SK-N-SH (cell line): ENCODE measurements at regions not wholly inside any gene's neighbourhood (a gene's known extent, or its start where the extent isn't known, plus 50 kb on each side); places are given as distances from the start of the nearest gene placed in this dataset.

Source experiments
- CTCF ChIA-PET: fragments of 300-600, 350-600 bp; formaldehyde crosslinking; extraction: SDS; loops from one replicate; lab custom pipeline; 2021; lab: Yijun Ruan, JAX
- POLR2A ChIA-PET: fragments of 350-600 bp; sonication (Branson Sonifier 250); formaldehyde crosslinking; extraction: SDS; loops from one replicate; lab custom pipeline; 2020; ENCODE audit warnings: antibody characterized with exemption, inconsistent platforms; lab: Yijun Ruan, JAX
- DNase-seq: peaks from one replicate; pipeline ENCODE4 v3.0.0; 2012
- H2AFZ ChIP-seq: fragments of 200-600 bp; sonication (generic); 2 replicates; pipeline ENCODE4 v1.8.1; 2016; ENCODE audit warnings: antibody characterized with exemption, mild to moderate bottlenecking, low read depth
- H3F3A ChIP-seq: fragments of 200-600 bp; sonication (generic); replicated peaks from 2 replicates; pipeline ENCODE3; 2016; ENCODE audit warnings: antibody characterized with exemption, mild to moderate bottlenecking; ENCODE audit not compliant: insufficient read depth
- H3K27ac ChIP-seq, 2 experiments: fragments of 200-500 bp in 1 of 2; fragments of 200-600 bp in 1 of 2; sonication (Bioruptor generic) in 1 of 2; sonication (generic), shearing (Covaris generic) in 1 of 2; 2 replicates each; pipeline versions ENCODE4 v1.5.1 to v1.6.1; 2014 to 2016; ENCODE audit warnings: low read depth in 2 of 2, inconsistent platforms in 1 of 2, low read length in 1 of 2, mild to moderate bottlenecking in 1 of 2, mixed read lengths in 1 of 2
- H3K27me3 ChIP-seq: fragments of 200-600 bp; sonication (generic), shearing (Covaris generic); 2 replicates; pipeline ENCODE4 v1.6.1; 2016; ENCODE audit warnings: mixed run types; ENCODE audit not compliant: insufficient read depth
- H3K36me3 ChIP-seq, 2 experiments: fragments of 200-500 bp in 1 of 2; fragments of 200-600 bp in 1 of 2; sonication (Bioruptor generic) in 1 of 2; sonication (generic) in 1 of 2; replicated peaks in 1 of 2; 2 replicates each; pipeline versions ENCODE3 to v1.5.1; 2014 to 2016; ENCODE audit warnings: low read length in 1 of 2, mild to moderate bottlenecking in 1 of 2; ENCODE audit not compliant: insufficient read depth in 2 of 2, control insufficient read depth in 1 of 2
- H3K4me1 ChIP-seq, 2 experiments: fragments of 200-500 bp in 1 of 2; fragments of 200-600 bp in 1 of 2; sonication (Bioruptor generic) in 1 of 2; sonication (generic), shearing (Covaris generic) in 1 of 2; 2 replicates each; pipeline versions ENCODE4 v1.5.1 to v1.6.1; 2014 to 2016; ENCODE audit warnings: low read depth in 1 of 2, low read length in 1 of 2, mixed run types in 1 of 2; ENCODE audit not compliant: insufficient read depth in 2 of 2, control insufficient read depth in 1 of 2
- H3K4me2 ChIP-seq: fragments of 200-600 bp; sonication (generic), shearing (Covaris generic); 2 replicates; pipeline ENCODE4 v1.6.1; 2017; ENCODE audit warnings: mixed run types
- H3K4me3 ChIP-seq, 2 experiments: fragments of 200-500 bp in 1 of 2; fragments of 200-600 bp in 1 of 2; sonication (Bioruptor generic) in 1 of 2; sonication (generic), shearing (Covaris generic) in 1 of 2; 2 replicates each; pipeline versions ENCODE4 v1.5.1 to v1.8.1; 2014 to 2016; ENCODE audit warnings: low read depth in 2 of 2, inconsistent platforms in 1 of 2, low read length in 1 of 2, mild to moderate bottlenecking in 1 of 2, mixed read lengths in 1 of 2, moderate library complexity in 1 of 2
- H3K79me2 ChIP-seq: fragments of 200-600 bp; sonication (generic); 2 replicates; pipeline ENCODE4 v1.8.1; 2017; ENCODE audit warnings: mild to moderate bottlenecking; ENCODE audit not compliant: insufficient read depth
- H3K9ac ChIP-seq: fragments of 200-600 bp; sonication (generic); 2 replicates; pipeline ENCODE4 v1.6.1; 2017; ENCODE audit warnings: mixed run types
- H3K9me2 ChIP-seq: fragments of 200-600 bp; sonication (generic); 2 replicates; pipeline ENCODE4 v1.6.1; 2017; ENCODE audit warnings: mixed run types
- H3K9me3 ChIP-seq: fragments of 200-600 bp; sonication (generic); 2 replicates; pipeline ENCODE4 v1.6.1; 2017; ENCODE audit warnings: mixed run types, mild to moderate bottlenecking, moderate library complexity
- H4K20me1 ChIP-seq: fragments of 200-600 bp; sonication (generic); 2 replicates; pipeline ENCODE4 v1.6.1; 2017; ENCODE audit warnings: mild to moderate bottlenecking, mixed run types; ENCODE audit not compliant: insufficient read depth
- CHD2 ChIP-seq: fragments of 150-350 bp; IDR thresholded peaks from 2 replicates; pipeline ENCODE4 v1.6.1; 2018; ENCODE audit warnings: low read length; ENCODE audit not compliant: partially characterized antibody
- CTCF ChIP-seq: fragments of 200-600 bp; sonication (generic); IDR thresholded peaks from 2 replicates; pipeline ENCODE4 v1.6.1; 2017; ENCODE audit warnings: antibody characterized with exemption, mild to moderate bottlenecking, moderate library complexity
- ELF1 ChIP-seq: IDR thresholded peaks from 2 replicates; pipeline ENCODE4 v1.4.0; 2012
- EP300 ChIP-seq, 2 experiments: IDR thresholded peaks; 2 replicates each; pipeline versions ENCODE4 v1.4.0 to v1.6.1; 2012; ENCODE audit warnings: borderline replicate concordance in 1 of 2, low read depth in 1 of 2, low read length in 1 of 2
- GABPA ChIP-seq: IDR thresholded peaks from 2 replicates; pipeline ENCODE4 v1.4.0; 2012; ENCODE audit warnings: low read depth, mild to moderate bottlenecking
- GATA2 ChIP-seq: sonication (generic); formaldehyde crosslinking; IDR thresholded peaks from 2 replicates; pipeline ENCODE4 v1.5.0; 2020; ENCODE audit warnings: mild to moderate bottlenecking, missing genetic modification reagents
- IRF3 ChIP-seq: fragments of 150-350 bp; IDR thresholded peaks from 2 replicates; pipeline ENCODE4 v1.6.1; 2016; ENCODE audit warnings: mild to moderate bottlenecking, low read depth, low read length
- JUND ChIP-seq: IDR thresholded peaks from 2 replicates; pipeline ENCODE4 v1.4.0; 2012
- RCOR1 ChIP-seq: fragments of 150-350 bp; IDR thresholded peaks from 2 replicates; pipeline ENCODE4 v1.6.1; 2017; ENCODE audit warnings: antibody characterized with exemption, low read length
- RFX5 ChIP-seq: IDR thresholded peaks from 2 replicates; pipeline ENCODE4 v1.6.1; 2012; ENCODE audit warnings: mild to moderate bottlenecking, improper control_type of control experiment, low read length
- SIN3A ChIP-seq: IDR thresholded peaks from 2 replicates; pipeline ENCODE4 v1.6.1; 2012; ENCODE audit warnings: low read depth, mild to moderate bottlenecking, low read length, moderate library complexity, borderline replicate concordance
- TEAD4 ChIP-seq: IDR thresholded peaks from 2 replicates; pipeline ENCODE4 v1.4.0; 2012; ENCODE audit warnings: mild to moderate bottlenecking, borderline replicate concordance; ENCODE audit not compliant: insufficient read depth
- WGBS: methylation state at CpG from one replicate; pipeline ENCODE4 v1.1.6; 2017; ENCODE audit warnings: low lambda C conversion rate; 5-methylcytosine and 5-hydroxymethylcytosine counted together
- TF ChIP-seq, protein P1 (sequence below): IDR thresholded peaks from 2 replicates; pipeline ENCODE4; 2012
- TF ChIP-seq, protein P2 (sequence below): IDR thresholded peaks from 2 replicates; pipeline ENCODE4 v1.4.0; 2012; ENCODE audit warnings: low read depth

DNA sequence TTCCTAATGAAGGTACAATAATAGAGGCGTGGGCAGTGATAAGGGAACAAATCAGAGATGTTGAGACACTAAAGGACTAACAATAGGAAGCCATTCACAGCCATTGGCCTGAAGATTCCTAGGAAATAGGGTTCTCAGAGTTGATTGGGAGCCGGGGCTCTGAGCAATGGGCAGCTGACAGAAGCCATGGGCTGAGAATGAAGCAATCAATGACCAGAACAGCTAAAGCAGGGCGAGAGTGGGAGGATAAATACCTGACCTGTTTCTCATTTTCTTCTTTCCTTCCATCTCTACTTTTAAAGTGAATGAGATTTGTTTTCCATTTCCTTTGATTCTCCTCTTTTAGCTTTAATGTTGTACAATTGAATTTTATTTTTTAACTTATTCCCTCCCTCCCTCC lies 774.7 kb upstream of the ADGRL4 start:
- Histone ChIP-seq H2AFZ (no peak overlapping the region), H3K4me3 (no peak overlapping the region), H3K4me2 (no peak overlapping the region), H3K36me3 (no peaks in the 10 kb centered on the region), H3K79me2 (no peaks in the 10 kb centered on the region), H3K27me3 (no peaks in the 10 kb centered on the region), H3K9ac (no peak overlapping the region), H4K20me1 (no peaks in the 10 kb centered on the region), H3F3A (no peaks in the 10 kb centered on the region), H3K9me2 (no peaks in the 10 kb centered on the region), H3K27ac (no peak overlapping the region), H3K9me3 (no peaks in the 10 kb centered on the region), H3K4me1 (no peaks in the 10 kb centered on the region)
- CTCF ChIA-PET: no interaction called here
- no peak for DNase-seq
- TF ChIP-seq IRF3 (no peak), CTCF (no peak), JUND (no peak), ELF1 (no peak), CHD2 (no peak), RFX5 (no peak), SIN3A (no peak), TEAD4 (no peak), GATA2 (CRISPR knock-in tag) (no peak), RCOR1 (no peak), GABPA (no peak), EP300 (IDR thresholded peaks at IDR 0.05; ENCODE audit: borderline replicate concordance in 1 of 2, low read depth in 1 of 2, low read length in 1 of 2) (no peak)
- TF ChIP-seq, protein P1, sequence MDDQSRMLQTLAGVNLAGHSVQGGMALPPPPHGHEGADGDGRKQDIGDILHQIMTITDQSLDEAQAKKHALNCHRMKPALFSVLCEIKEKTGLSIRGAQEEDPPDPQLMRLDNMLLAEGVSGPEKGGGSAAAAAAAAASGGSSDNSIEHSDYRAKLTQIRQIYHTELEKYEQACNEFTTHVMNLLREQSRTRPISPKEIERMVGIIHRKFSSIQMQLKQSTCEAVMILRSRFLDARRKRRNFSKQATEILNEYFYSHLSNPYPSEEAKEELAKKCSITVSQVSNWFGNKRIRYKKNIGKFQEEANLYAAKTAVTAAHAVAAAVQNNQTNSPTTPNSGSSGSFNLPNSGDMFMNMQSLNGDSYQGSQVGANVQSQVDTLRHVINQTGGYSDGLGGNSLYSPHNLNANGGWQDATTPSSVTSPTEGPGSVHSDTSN: no peak
- TF ChIP-seq, protein P2, sequence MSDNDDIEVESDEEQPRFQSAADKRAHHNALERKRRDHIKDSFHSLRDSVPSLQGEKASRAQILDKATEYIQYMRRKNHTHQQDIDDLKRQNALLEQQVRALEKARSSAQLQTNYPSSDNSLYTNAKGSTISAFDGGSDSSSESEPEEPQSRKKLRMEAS: no peak
- POLR2A ChIA-PET: no interaction called here
- WGBS: 74% methylated on average over 3 of the region's 3 CpGs
